Gastroesophageal sphincter (tissue), 3 donors: ENCODE measurements at regions not wholly inside any gene's neighbourhood (a gene's known extent, or its start where the extent isn't known, plus 50 kb on each side); places are given as distances from the start of the nearest gene placed in this dataset.

Experiments used
- CTCF ChIP-seq, 4 experiments: fragments of 200-600 bp in 2 of 4; fragments of 450-650 bp in 2 of 4; sonication (generic) in 1 of 4; IDR thresholded peaks; one replicate each; pipeline ENCODE4 v1.5.1; 2017 to 2019; ENCODE audit warnings: antibody characterized with exemption in 4 of 4, mild to moderate bottlenecking in 2 of 4, moderate library complexity in 2 of 4
- EP300 ChIP-seq: sonication (generic); formaldehyde crosslinking; IDR thresholded peaks from one replicate; pipeline ENCODE4 v1.6.1; 2017; ENCODE audit warnings: antibody characterized with exemption, mild to moderate bottlenecking
- POLR2A ChIP-seq, 2 donors: fragments of 450-650 bp; IDR thresholded peaks; one replicate each; pipeline ENCODE4 v1.6.1; 2017; ENCODE audit warnings: antibody characterized with exemption in 2 of 2, mild to moderate bottlenecking in 2 of 2, moderate library complexity in 1 of 2
- POLR2AphosphoS5 ChIP-seq: sonication (generic); formaldehyde crosslinking; IDR thresholded peaks from one replicate; pipeline ENCODE4 v1.6.1; 2017; ENCODE audit warnings: antibody characterized with exemption

- TF ChIP-seq POLR2AphosphoS5 (no peak), CTCF (IDR thresholded peaks at IDR 0.05) (no peak), POLR2A (IDR thresholded peaks at IDR 0.05) (no peak), EP300 (no peak)
Observed at GRCh38 chr11:128234143-128234542, 353.2 kb downstream of the ETS1 start.
